Glutamatergic neuron (in vitro differentiated cells): ENCODE measurements at regions not wholly inside any gene's neighbourhood (a gene's known extent, or its start where the extent isn't known, plus 50 kb on each side); places are given as distances from the start of the nearest gene placed in this dataset.

Experiments
- DNase-seq: peaks from one replicate; pipeline ENCODE4 v3.0.0; 2022
- H3K27ac Mint-ChIP-seq: one replicate; pipeline ENCODE4 v1.8.0; 2020; ENCODE audit warnings: mild to moderate bottlenecking, mixed read lengths, inconsistent platforms; ENCODE audit not compliant: unreplicated experiment
- H3K27me3 Mint-ChIP-seq: one replicate; pipeline ENCODE4 v1.8.0; 2020; ENCODE audit warnings: mild to moderate bottlenecking, moderate library complexity, mixed read lengths, inconsistent platforms; ENCODE audit not compliant: unreplicated experiment
- H3K36me3 Mint-ChIP-seq: one replicate; pipeline ENCODE4 v1.8.0; 2020; ENCODE audit warnings: mild to moderate bottlenecking, mixed read lengths, inconsistent platforms; ENCODE audit not compliant: unreplicated experiment
- H3K4me1 Mint-ChIP-seq: one replicate; pipeline ENCODE4 v1.8.0; 2020; ENCODE audit warnings: mild to moderate bottlenecking, low read depth, mixed read lengths, inconsistent platforms; ENCODE audit not compliant: unreplicated experiment
- H3K4me3 Mint-ChIP-seq: one replicate; pipeline ENCODE4 v1.8.0; 2020; ENCODE audit warnings: mild to moderate bottlenecking, mixed read lengths, inconsistent platforms; ENCODE audit not compliant: unreplicated experiment
- H3K9me3 Mint-ChIP-seq: one replicate; pipeline ENCODE4 v1.8.0; 2020; ENCODE audit warnings: mild to moderate bottlenecking, moderate library complexity, mixed read lengths, inconsistent platforms; ENCODE audit not compliant: unreplicated experiment
- TF ChIP-seq, protein P1 (sequence below): fragments of 200-600 bp; sonication (generic); IDR thresholded peaks from one replicate; pipeline ENCODE4 v1.5.0; 2021; ENCODE audit not compliant: partially characterized antibody, unreplicated experiment

GRCh38 chr5:174195517-174195916 lies 150.0 kb downstream of the NSG2 start:
- Mint-ChIP-seq H3K27ac (no peak overlapping the region), H3K4me1 (peaks cover 2% of the 10 kb centered on the region), H3K9me3 (peaks cover 2% of the 10 kb centered on the region), H3K36me3 (no peaks in the 10 kb centered on the region), H3K27me3 (peaks cover 3% of the 10 kb centered on the region), H3K4me3 (no peak overlapping the region)
- no peak for DNase-seq
- TF ChIP-seq, protein P1, sequence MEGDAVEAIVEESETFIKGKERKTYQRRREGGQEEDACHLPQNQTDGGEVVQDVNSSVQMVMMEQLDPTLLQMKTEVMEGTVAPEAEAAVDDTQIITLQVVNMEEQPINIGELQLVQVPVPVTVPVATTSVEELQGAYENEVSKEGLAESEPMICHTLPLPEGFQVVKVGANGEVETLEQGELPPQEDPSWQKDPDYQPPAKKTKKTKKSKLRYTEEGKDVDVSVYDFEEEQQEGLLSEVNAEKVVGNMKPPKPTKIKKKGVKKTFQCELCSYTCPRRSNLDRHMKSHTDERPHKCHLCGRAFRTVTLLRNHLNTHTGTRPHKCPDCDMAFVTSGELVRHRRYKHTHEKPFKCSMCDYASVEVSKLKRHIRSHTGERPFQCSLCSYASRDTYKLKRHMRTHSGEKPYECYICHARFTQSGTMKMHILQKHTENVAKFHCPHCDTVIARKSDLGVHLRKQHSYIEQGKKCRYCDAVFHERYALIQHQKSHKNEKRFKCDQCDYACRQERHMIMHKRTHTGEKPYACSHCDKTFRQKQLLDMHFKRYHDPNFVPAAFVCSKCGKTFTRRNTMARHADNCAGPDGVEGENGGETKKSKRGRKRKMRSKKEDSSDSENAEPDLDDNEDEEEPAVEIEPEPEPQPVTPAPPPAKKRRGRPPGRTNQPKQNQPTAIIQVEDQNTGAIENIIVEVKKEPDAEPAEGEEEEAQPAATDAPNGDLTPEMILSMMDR, result no peak

DNA sequence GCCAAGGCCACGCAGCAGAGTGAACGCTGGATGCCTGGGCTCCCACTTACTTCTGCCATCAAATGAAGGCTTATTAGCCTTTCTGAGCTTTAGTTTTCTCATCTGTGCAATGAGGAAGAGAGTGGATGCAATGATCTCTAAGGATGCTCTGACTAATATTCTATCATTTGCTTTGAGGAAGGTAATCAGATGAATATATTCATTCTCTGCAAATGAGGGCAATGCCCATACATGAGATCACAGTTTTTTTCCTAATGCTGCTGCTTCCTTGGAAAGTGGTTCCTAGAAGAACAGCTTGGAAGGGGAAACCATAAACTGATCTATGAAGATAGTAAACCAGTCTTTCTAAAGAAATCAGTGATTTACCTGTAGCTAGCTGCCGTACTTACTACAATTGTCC lies 152.4 kb downstream of the NSG2 start:
- no peak for DNase-seq
- TF ChIP-seq, protein P1, result no peak
- peaks cover 4% of the 10 kb centered on the region for H3K9me3 Mint-ChIP-seq
- no peak overlapping the region for H3K4me3 Mint-ChIP-seq
- H3K4me1 Mint-ChIP-seq, result peaks cover 2% of the 10 kb centered on the region
- H3K36me3 Mint-ChIP-seq, result peaks cover 12% of the 10 kb centered on the region
- H3K27ac Mint-ChIP-seq, result no peak overlapping the region
- H3K27me3 Mint-ChIP-seq, result no peaks in the 10 kb centered on the region

GRCh38 chr5:174198541-174198940 lies 153.0 kb downstream of the NSG2 start:
- TF ChIP-seq, protein P1, result no peak
- H3K27me3 Mint-ChIP-seq, result no peaks in the 10 kb centered on the region

GRCh38 chr5:174202996-174203395 lies 157.5 kb downstream of the NSG2 start:
- Mint-ChIP-seq H3K27me3 (peaks cover 5% of the 10 kb centered on the region), H3K27ac (no peak overlapping the region)
- TF ChIP-seq, protein P1, result no peak

More at GRCh38 chr5:174198541-174198940, 153.0 kb downstream of the NSG2 start:
- H3K27ac Mint-ChIP-seq, result no peak overlapping the region
- no peak overlapping the region for H3K4me3 Mint-ChIP-seq
- peaks cover 12% of the 10 kb centered on the region for H3K36me3 Mint-ChIP-seq
- peak; percentile 32 for DNase-seq
- peaks cover 4% of the 10 kb centered on the region for H3K9me3 Mint-ChIP-seq
- H3K4me1 Mint-ChIP-seq, result peaks cover under 1% of the 10 kb centered on the region

DNA sequence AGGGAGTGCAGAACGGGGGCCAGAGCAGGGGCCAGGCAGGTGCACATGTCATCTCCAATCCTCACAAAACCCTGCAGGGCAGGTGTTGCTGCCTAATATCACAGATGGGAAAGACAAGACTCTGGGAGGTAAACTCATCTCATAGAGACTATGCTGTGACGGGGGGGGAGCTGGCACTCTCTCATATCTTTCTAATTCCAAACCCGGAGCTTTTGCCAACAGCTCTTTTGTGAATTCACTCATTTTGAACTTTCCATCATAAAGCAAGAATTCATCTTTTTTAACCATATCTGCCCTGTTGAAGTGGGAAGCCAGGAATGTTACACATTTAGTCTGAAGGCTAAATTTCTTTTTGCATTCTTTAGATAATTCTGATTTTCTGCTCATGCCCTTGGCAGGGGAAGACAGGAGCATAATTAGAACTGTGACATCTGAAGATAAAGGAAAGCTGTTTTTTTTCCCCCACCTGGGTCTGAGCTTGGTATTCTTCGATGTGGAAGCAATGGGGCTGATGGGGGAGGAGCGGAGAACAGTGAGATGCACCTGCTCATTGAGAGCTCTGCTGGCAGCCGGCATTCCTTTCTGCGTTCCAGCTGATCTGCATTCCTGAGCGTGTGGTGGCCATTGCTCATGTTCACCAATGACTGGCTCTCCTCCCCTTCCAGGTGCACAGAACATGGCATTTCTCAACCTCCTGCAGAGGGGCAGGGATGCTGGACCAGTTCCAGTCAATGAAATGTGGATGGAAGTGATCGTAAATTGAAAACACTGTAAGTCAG lies 159.2 kb downstream of the NSG2 start:
- Mint-ChIP-seq H3K36me3 (peaks cover 12% of the 10 kb centered on the region), H3K4me1 (peaks cover 2% of the 10 kb centered on the region), H3K4me3 (no peak overlapping the region), H3K9me3 (peaks cover 8% of the 10 kb centered on the region), H3K27ac (no peak overlapping the region), H3K27me3 (peaks cover 5% of the 10 kb centered on the region)
- DNase-seq, result no peak
- TF ChIP-seq, protein P1, result no peak

More at GRCh38 chr5:174202996-174203395, 157.5 kb downstream of the NSG2 start:
- no peak overlapping the region for H3K4me3 Mint-ChIP-seq
- peaks cover 6% of the 10 kb centered on the region for H3K9me3 Mint-ChIP-seq
- peaks cover 2% of the 10 kb centered on the region for H3K4me1 Mint-ChIP-seq
- peaks cover 12% of the 10 kb centered on the region for H3K36me3 Mint-ChIP-seq
- no peak for DNase-seq
